WTC11 (cell line): ENCODE measurements at regions not wholly inside any gene's neighbourhood (a gene's known extent, or its start where the extent isn't known, plus 50 kb on each side); places are given as distances from the start of the nearest gene placed in this dataset.

ENCODE experiments used
- ATAC-seq: fragments of 200-7000 bp; cut with Tn5 transposase; 2 replicates; pipeline ENCODE4 v1.10.0; 2021; ENCODE audit warnings: mild to moderate bottlenecking, moderate library complexity
- CTCF ChIA-PET: fragments of 300-600 bp; sonication (Branson Sonifier 250); formaldehyde crosslinking; loops from one replicate; lab custom pipeline; 2021; ENCODE audit warnings: antibody characterized with exemption; lab: Charles Lee
- POLR2A ChIA-PET: fragments of 350-600 bp; sonication (Branson Sonifier 250); formaldehyde crosslinking; loops from one replicate; lab custom pipeline; 2021; ENCODE audit warnings: antibody characterized with exemption; lab: Charles Lee
- DNase-seq: peaks from one replicate; pipeline ENCODE4 v3.0.0; 2021; ENCODE audit warnings: low spot score
- H3K27ac Mint-ChIP-seq: 2 replicates; pipeline ENCODE4 v1.8.0; 2021; ENCODE audit warnings: mixed read lengths
- H3K27me3 Mint-ChIP-seq: 2 replicates; pipeline ENCODE4 v1.8.0; 2021; ENCODE audit warnings: low read depth, mild to moderate bottlenecking, moderate library complexity, mixed read lengths
- H3K36me3 Mint-ChIP-seq: 2 replicates; pipeline ENCODE4 v1.8.0; 2021; ENCODE audit warnings: mixed read lengths
- H3K4me1 Mint-ChIP-seq: 2 replicates; pipeline ENCODE4 v1.8.0; 2022; ENCODE audit warnings: mixed read lengths
- H3K4me3 Mint-ChIP-seq: 2 replicates; pipeline ENCODE4 v1.8.0; 2021; ENCODE audit warnings: mild to moderate bottlenecking, moderate library complexity, mixed read lengths
- H3K9me3 Mint-ChIP-seq: 2 replicates; pipeline ENCODE4 v1.8.0; 2021; ENCODE audit warnings: mixed read lengths
- ARID4B ChIP-seq: sonication (generic); formaldehyde crosslinking; IDR thresholded peaks from 2 replicates; pipeline ENCODE4 v1.8.0; 2023; ENCODE audit warnings: missing genetic modification reagents, mild to moderate bottlenecking, borderline replicate concordance
- CBFB ChIP-seq: sonication (generic); formaldehyde crosslinking; IDR thresholded peaks from 2 replicates; pipeline ENCODE4 v1.8.1; 2022; ENCODE audit warnings: mild to moderate bottlenecking, low read depth, missing genetic modification reagents
- E2F1 ChIP-seq: sonication (generic); formaldehyde crosslinking; IDR thresholded peaks from 2 replicates; pipeline ENCODE4 v1.8.0; 2022; ENCODE audit warnings: mild to moderate bottlenecking, missing genetic modification reagents
- EMX1 ChIP-seq: fragments of 250-450 bp; sonication (Bioruptor Pico); IDR thresholded peaks from 2 replicates; pipeline ENCODE4 v1.8.0; 2021; ENCODE audit warnings: mild to moderate bottlenecking
- ESRRA ChIP-seq: sonication (generic); formaldehyde crosslinking; IDR thresholded peaks from 2 replicates; pipeline ENCODE4 v1.8.1; 2022; ENCODE audit warnings: mild to moderate bottlenecking, missing genetic modification reagents, borderline replicate concordance
- FOXJ3 ChIP-seq: sonication (generic); formaldehyde crosslinking; IDR thresholded peaks from 2 replicates; pipeline ENCODE4 v1.9.0; 2021; ENCODE audit warnings: missing genetic modification reagents, mild to moderate bottlenecking, borderline replicate concordance
- FOXP4 ChIP-seq: sonication (generic); formaldehyde crosslinking; IDR thresholded peaks from 2 replicates; pipeline ENCODE4 v1.8.0; 2022; ENCODE audit warnings: mild to moderate bottlenecking, missing genetic modification reagents
- IRF2 ChIP-seq: sonication (generic); formaldehyde crosslinking; IDR thresholded peaks from 2 replicates; pipeline ENCODE4 v1.8.0; 2022; ENCODE audit warnings: low read depth, missing genetic modification reagents, borderline replicate concordance
- JAZF1 ChIP-seq: fragments of 250-450 bp; sonication (Bioruptor Pico); IDR thresholded peaks from 2 replicates; pipeline ENCODE4 v1.9.0; 2021; ENCODE audit warnings: moderate library complexity, mild to moderate bottlenecking, inconsistent platforms
- NFYB ChIP-seq: sonication (generic); formaldehyde crosslinking; conservative IDR thresholded peaks from 2 replicates; pipeline ENCODE4 v1.8.0; 2022; ENCODE audit warnings: low read depth, missing genetic modification reagents
- NR2C2 ChIP-seq: sonication (generic); formaldehyde crosslinking; IDR thresholded peaks from 2 replicates; pipeline ENCODE4 v1.8.0; 2022; ENCODE audit warnings: mild to moderate bottlenecking, missing genetic modification reagents
- PRDM15 ChIP-seq: sonication (generic); formaldehyde crosslinking; IDR thresholded peaks from 2 replicates; pipeline ENCODE4 v1.8.0; 2022; ENCODE audit warnings: missing genetic modification reagents
- RELA ChIP-seq: sonication (generic); formaldehyde crosslinking; IDR thresholded peaks from 2 replicates; pipeline ENCODE4 v1.8.1; 2022; ENCODE audit warnings: missing genetic modification reagents, mild to moderate bottlenecking, borderline replicate concordance
- SOX15 ChIP-seq: fragments of 250-450 bp; sonication (Bioruptor Pico); IDR thresholded peaks from 2 replicates; pipeline ENCODE4 v1.9.0; 2021; ENCODE audit warnings: mild to moderate bottlenecking
- ZBTB21 ChIP-seq: sonication (generic); formaldehyde crosslinking; IDR thresholded peaks from 2 replicates; pipeline ENCODE4 v1.8.1; 2023; ENCODE audit warnings: mild to moderate bottlenecking, missing genetic modification reagents, borderline replicate concordance
- ZNF138 ChIP-seq: sonication (generic); formaldehyde crosslinking; conservative IDR thresholded peaks from 2 replicates; pipeline ENCODE4 v1.8.1; 2022; ENCODE audit warnings: mild to moderate bottlenecking, moderate library complexity, missing genetic modification reagents
- ZNF396 ChIP-seq: fragments of 250-450 bp; sonication (Bioruptor Pico); IDR thresholded peaks from 2 replicates; pipeline ENCODE4 v1.8.0; 2021; ENCODE audit warnings: mild to moderate bottlenecking, moderate library complexity, borderline replicate concordance
- ZNF416 ChIP-seq: fragments of 250-450 bp; sonication (Bioruptor Pico); IDR thresholded peaks from 2 replicates; pipeline ENCODE4 v1.9.0; 2021; ENCODE audit warnings: mild to moderate bottlenecking, inconsistent platforms
- ZNF425 ChIP-seq: fragments of 250-450 bp; sonication (Bioruptor Pico); conservative IDR thresholded peaks from 2 replicates; pipeline ENCODE4 v1.9.0; 2021; ENCODE audit warnings: mild to moderate bottlenecking

GRCh38 chr1:229207916-229208315 is 63.0 kb upstream of the RAB4A start (continued):
- no peak for TF ChIP-seq FOXP4 (CRISPR knock-in tag)
- no peak for TF ChIP-seq NFYB
- no peak for TF ChIP-seq ESRRA (CRISPR knock-in tag)

- Mint-ChIP-seq H3K4me1 (peaks cover 26% of the 10 kb centered on the region), H3K4me3 (no peak overlapping the region), H3K36me3 (no peaks in the 10 kb centered on the region), H3K27me3 (no peaks in the 10 kb centered on the region; the same call in 1 of the 2 replicates), H3K27ac (no peak overlapping the region), H3K9me3 (no peaks in the 10 kb centered on the region)
- ATAC-seq (no peak), DNase-seq (no peak)
- no peak for TF ChIP-seq ZNF425 (CRISPR knock-in tag)
- TF ChIP-seq JAZF1 (CRISPR knock-in tag): no peak
- no peak for TF ChIP-seq RELA
- TF ChIP-seq ZNF416: no peak
- no peak for TF ChIP-seq SOX15 (CRISPR knock-in tag)
- no peak for TF ChIP-seq PRDM15 (CRISPR knock-in tag)
- TF ChIP-seq EMX1 (CRISPR knock-in tag): no peak
- TF ChIP-seq ZBTB21 (CRISPR knock-in tag): no peak
- no peak for TF ChIP-seq ZNF396
- TF ChIP-seq IRF2: no peak
- no peak for TF ChIP-seq CBFB (CRISPR knock-in tag)
- no peak for TF ChIP-seq E2F1 (CRISPR knock-in tag)
- TF ChIP-seq ZNF138 (CRISPR knock-in tag): no peak
- TF ChIP-seq NR2C2: no peak
- no peak for TF ChIP-seq ARID4B (CRISPR knock-in tag)
- no peak for TF ChIP-seq FOXJ3
- ChIA-PET POLR2A (interaction anchor here (1.4 kb wide), 1 partner anchor 11 kb away, joined by 3 read pairs; no protein-coding TSS in a partner anchor), CTCF (no interaction called here)
These were observed 62.4 kb upstream of the RAB4A start for GRCh38 chr1:229208481-229208880.
